ENCODE measurements at regions not wholly inside any gene's neighbourhood (a gene's known extent, or its start where the extent isn't known, plus 50 kb on each side); places are given as distances from the start of the nearest gene placed in this dataset.
"Not testable (repeated sequence)": the region's sequence is repeated elsewhere in the genome, so short reads cannot be mapped to it uniquely, and the experiment has no call there.

DNA sequence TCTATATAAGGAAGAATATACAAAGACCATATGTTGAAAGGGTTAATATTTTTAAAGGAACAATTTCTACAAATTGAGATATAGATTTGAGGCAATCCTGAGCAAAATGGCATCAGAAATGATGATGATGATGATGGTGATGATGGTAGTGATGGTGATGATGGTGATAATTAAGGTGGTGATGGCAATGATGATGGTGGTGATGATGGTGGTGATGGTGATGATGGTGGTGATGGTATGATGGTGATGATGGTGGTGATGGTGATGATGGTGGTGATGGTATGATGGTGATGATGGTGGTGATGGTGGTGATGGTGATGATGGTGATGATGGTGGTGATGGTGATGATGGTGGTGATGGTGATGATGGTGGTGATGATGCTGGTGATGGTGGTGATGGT, 150.1 kb upstream of the IRX1 start:
- TF ChIP-seq, protein P1, sequence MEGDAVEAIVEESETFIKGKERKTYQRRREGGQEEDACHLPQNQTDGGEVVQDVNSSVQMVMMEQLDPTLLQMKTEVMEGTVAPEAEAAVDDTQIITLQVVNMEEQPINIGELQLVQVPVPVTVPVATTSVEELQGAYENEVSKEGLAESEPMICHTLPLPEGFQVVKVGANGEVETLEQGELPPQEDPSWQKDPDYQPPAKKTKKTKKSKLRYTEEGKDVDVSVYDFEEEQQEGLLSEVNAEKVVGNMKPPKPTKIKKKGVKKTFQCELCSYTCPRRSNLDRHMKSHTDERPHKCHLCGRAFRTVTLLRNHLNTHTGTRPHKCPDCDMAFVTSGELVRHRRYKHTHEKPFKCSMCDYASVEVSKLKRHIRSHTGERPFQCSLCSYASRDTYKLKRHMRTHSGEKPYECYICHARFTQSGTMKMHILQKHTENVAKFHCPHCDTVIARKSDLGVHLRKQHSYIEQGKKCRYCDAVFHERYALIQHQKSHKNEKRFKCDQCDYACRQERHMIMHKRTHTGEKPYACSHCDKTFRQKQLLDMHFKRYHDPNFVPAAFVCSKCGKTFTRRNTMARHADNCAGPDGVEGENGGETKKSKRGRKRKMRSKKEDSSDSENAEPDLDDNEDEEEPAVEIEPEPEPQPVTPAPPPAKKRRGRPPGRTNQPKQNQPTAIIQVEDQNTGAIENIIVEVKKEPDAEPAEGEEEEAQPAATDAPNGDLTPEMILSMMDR (IDR thresholded peaks at IDR 0.05) = not testable (repeated sequence)
- TF ChIP-seq POLR2A (IDR thresholded peaks at IDR 0.05) = not testable (repeated sequence)
